Astrocyte of the spinal cord (primary cell): ENCODE measurements at regions not wholly inside any gene's neighbourhood (a gene's known extent, or its start where the extent isn't known, plus 50 kb on each side); places are given as distances from the start of the nearest gene placed in this dataset.
A peak's percentile ranks its signal among the peaks of the same experiment; 100 is the strongest.

ENCODE experiments used
- DNase-seq: peaks from one replicate; pipeline ENCODE4 v3.0.0; 2011; ENCODE audit warnings: low read depth, low spot score
- H3K4me3 ChIP-seq: 2 replicates; pipeline ENCODE4 v1.5.1; 2011; ENCODE audit warnings: low read depth, mild to moderate bottlenecking, low read length, moderate library complexity
- in situ Hi-C: cut with HindIII; loops from 2 replicates; pipeline ENCODE4 v1.10.0; 2017; ENCODE audit warnings: low sequenced_read_pairs
- TF ChIP-seq, protein P1 (sequence below): IDR thresholded peaks from 2 replicates; pipeline ENCODE4 v1.5.1; 2012; ENCODE audit warnings: low read depth, mild to moderate bottlenecking, low read length, inconsistent platforms

DNA sequence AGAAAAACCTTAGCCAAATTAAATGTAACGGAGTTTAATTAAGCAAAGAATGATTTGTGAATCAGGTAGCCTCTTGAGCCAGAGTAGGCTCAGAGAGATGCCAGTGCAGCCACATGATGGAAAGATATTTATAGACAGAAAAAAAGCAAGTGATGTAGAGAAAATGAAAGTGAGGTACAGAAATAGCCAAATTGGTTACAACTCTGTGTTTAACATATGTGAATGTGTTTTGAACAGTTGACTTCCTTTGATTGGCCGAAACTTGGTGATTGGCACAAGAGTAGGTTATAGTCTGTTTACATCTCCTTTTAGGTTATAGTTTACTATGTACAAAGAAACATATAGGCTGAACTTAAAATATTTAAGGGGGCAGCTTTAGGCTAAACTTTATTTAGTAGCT is 459.9 kb upstream of the BOD1L1 start:
- TF ChIP-seq, protein P1, sequence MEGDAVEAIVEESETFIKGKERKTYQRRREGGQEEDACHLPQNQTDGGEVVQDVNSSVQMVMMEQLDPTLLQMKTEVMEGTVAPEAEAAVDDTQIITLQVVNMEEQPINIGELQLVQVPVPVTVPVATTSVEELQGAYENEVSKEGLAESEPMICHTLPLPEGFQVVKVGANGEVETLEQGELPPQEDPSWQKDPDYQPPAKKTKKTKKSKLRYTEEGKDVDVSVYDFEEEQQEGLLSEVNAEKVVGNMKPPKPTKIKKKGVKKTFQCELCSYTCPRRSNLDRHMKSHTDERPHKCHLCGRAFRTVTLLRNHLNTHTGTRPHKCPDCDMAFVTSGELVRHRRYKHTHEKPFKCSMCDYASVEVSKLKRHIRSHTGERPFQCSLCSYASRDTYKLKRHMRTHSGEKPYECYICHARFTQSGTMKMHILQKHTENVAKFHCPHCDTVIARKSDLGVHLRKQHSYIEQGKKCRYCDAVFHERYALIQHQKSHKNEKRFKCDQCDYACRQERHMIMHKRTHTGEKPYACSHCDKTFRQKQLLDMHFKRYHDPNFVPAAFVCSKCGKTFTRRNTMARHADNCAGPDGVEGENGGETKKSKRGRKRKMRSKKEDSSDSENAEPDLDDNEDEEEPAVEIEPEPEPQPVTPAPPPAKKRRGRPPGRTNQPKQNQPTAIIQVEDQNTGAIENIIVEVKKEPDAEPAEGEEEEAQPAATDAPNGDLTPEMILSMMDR, result no peak
- in situ Hi-C loops, result no loop called here
- DNase-seq, result no peak
- H3K4me3 ChIP-seq, result no peak overlapping the region

DNA sequence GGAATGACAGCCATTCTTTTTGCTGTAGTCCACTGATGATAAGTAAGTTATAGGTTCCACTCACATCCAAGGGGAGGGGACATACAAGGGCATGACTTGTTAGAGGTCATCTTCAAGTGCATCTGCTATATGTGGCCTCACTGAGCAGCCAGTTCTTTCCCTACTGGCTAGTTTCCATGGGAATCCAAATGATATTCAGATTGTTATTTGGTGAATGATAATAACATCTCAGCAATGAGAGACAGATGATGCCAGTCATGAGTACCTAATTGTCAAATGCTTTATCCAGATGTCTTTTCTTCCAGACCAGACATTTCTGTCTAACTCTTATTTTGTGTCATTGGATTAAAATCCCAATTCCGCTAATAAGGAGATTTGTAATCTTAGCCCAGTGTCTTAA is 460.4 kb upstream of the BOD1L1 start:
- TF ChIP-seq, protein P1, result no peak
- DNase-seq, result no peak
- no peak overlapping the region for H3K4me3 ChIP-seq
- in situ Hi-C loops, result no loop called here

DNA sequence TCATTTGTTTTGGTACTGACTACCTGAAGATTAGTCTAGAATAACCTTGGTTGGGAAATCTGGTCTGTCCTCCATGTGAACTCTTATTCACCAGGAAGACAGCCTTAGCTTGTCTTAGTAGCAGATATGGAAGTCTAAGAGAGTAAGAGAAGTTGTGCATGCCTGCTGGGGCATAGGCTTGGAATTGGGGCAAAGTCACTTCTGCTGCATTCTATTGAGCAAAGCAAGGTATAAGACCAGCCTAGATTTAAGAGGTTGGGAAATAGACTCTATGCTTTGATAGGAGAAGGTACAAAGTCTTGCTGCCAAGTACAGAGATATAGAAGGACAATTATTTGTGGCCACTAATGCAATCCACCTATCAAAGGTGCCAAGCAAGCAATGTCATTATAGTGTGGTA is 464.0 kb upstream of the BOD1L1 start:
- TF ChIP-seq, protein P1, result no peak
- H3K4me3 ChIP-seq, result no peak overlapping the region
- in situ Hi-C loops, result no loop called here
- no peak for DNase-seq

DNA sequence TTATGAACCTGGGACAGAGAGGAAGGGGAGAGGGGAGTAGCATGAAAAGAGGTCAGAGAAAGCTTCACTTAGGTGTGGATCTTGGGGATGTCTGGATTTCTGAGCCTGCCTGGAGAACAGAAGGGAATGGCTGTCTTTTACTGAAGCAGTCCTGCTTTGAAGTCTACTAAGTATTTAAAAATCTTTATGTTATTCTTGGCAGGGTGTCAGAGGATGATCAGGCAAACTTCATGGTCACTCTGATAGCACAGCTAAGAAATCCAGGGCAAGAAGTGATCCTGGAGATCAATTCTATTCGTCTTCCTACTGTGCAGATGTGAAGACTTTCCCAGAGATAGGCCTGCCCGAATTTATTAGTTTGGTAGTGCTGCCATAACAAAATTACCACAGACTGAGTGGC is 464.4 kb upstream of the BOD1L1 start:
- TF ChIP-seq, protein P1, result no peak
- peak; percentile 43 for DNase-seq
- in situ Hi-C loops, result no loop called here

DNA sequence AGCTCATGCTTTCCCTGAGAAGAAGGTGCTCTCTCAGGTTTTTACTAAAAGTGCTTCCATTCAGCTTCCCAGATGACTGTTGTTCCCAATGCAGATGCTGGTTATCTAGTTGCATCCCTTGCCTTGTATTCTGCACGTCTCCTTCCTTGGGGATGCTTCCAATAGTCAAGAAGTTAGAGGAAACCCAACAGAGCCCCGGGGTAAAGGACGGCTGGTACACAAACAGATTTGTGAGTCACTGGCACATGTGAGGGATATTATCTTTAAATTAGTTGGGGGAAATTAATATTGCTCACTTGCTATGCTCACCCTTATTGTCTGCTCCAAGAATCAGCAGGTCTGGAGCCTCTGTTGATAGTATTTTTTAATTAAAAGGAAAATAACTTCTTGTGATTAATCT is 465.2 kb upstream of the BOD1L1 start:
- H3K4me3 ChIP-seq, result no peak overlapping the region
- TF ChIP-seq, protein P1, result no peak
- DNase-seq, result no peak
- in situ Hi-C loops, result no loop called here

More for the DNA sequence above, 464.4 kb upstream of the BOD1L1 start:
- H3K4me3 ChIP-seq, result no peak overlapping the region

DNA sequence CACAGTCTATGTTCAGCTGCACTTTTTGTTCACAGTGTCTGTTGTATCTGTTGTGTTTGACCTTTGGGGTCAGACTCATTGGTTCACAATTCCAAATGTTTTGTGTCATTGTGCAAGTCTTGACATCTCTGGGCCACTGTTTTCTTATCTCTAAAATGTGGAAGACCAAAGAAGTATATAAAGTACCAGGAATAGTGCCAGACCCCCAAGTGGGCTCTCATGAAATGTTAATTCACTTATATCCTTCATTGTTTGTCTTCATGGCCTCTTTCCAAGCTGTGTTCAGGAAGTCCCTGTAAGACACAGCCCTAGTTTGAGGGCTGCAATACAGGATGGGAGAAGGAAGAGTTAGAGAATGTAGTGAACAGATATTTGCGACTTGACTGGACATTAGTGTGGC is 468.3 kb upstream of the BOD1L1 start:
- TF ChIP-seq, protein P1, result no peak
- peak; percentile 46 for DNase-seq
- H3K4me3 ChIP-seq, result no peak overlapping the region
- in situ Hi-C loops, result no loop called here

DNA sequence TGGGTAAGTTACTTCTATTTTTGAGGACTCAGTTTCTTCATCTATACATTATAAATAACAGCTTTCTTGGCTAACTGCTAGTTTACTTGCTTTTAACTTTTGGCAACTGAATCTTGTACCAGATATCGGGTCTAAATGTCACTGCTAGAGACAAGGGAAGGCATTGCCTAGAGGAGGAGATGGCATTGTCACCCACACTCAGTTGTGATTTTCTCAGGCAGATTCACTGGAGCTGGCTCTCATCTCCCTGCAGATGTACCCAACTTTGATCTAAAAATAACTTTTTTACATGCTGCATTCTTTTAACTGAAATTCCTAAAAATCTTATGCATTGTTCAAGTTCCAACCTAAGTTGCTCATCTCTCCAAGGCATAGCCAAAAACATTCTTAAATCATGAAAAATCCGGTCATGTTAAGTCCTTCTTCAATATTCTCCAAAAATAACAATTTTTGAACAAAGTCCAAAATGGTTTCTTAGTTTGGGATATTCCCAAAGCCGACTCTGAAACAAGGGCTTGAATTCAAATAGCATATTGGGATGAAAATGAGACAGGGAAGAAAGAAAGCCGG is 469.0 kb upstream of the BOD1L1 start:
- in situ Hi-C loops, result no loop called here
- peak; percentile 63 for DNase-seq
- TF ChIP-seq, protein P1, result no peak
- H3K4me3 ChIP-seq, result no peak overlapping the region
